BJ (cell line): ENCODE measurements at regions not wholly inside any gene's neighbourhood (a gene's known extent, or its start where the extent isn't known, plus 50 kb on each side); places are given as distances from the start of the nearest gene placed in this dataset.
A peak's percentile ranks its signal among the peaks of the same experiment; 100 is the strongest.

ENCODE experiments used
- CTCF ChIA-PET: fragments of 350-600 bp; formaldehyde crosslinking; extraction: SDS; loops from one replicate; lab custom pipeline; 2021; ENCODE audit warnings: antibody characterized with exemption, inconsistent platforms; lab: Yijun Ruan, JAX
- POLR2A ChIA-PET: fragments of 300-600 bp; sonication (Branson Sonifier 250); formaldehyde crosslinking; extraction: SDS; loops from one replicate; lab custom pipeline; 2021; ENCODE audit warnings: antibody characterized with exemption; lab: Charles Lee
- DNase-seq: peaks from one replicate; pipeline ENCODE4 v3.0.0-alpha.2; 2011; ENCODE audit warnings: low read depth
- H3K27me3 ChIP-seq: 2 replicates; pipeline ENCODE4 v1.6.0; 2011; ENCODE audit warnings: low read length; ENCODE audit not compliant: control insufficient read depth, insufficient read depth
- H3K36me3 ChIP-seq: 2 replicates; pipeline ENCODE4 v1.5.1; 2011; ENCODE audit warnings: low read length; ENCODE audit not compliant: control insufficient read depth, insufficient read depth
- H3K4me3 ChIP-seq: 2 replicates; pipeline ENCODE4 v1.5.1; 2011; ENCODE audit warnings: low read depth, mild to moderate bottlenecking, control low read depth, low read length
- TF ChIP-seq, protein P1 (sequence below): IDR thresholded peaks from 2 replicates; pipeline ENCODE4 v1.5.1; 2011; ENCODE audit warnings: low read depth, mild to moderate bottlenecking, control low read depth, inconsistent platforms, low read length, moderate library complexity; ENCODE audit not compliant: insufficient read depth

- POLR2A ChIA-PET: no interaction called here
- CTCF ChIA-PET: interaction anchor here (1.1 kb wide), 1 partner anchor 9 kb away, joined by 3 read pairs; no protein-coding TSS in a partner anchor
- peak; percentile 10 for DNase-seq
- Histone ChIP-seq H3K4me3 (no peak overlapping the region), H3K27me3 (no peaks in the 10 kb centered on the region), H3K36me3 (no peaks in the 10 kb centered on the region)
- TF ChIP-seq, protein P1, sequence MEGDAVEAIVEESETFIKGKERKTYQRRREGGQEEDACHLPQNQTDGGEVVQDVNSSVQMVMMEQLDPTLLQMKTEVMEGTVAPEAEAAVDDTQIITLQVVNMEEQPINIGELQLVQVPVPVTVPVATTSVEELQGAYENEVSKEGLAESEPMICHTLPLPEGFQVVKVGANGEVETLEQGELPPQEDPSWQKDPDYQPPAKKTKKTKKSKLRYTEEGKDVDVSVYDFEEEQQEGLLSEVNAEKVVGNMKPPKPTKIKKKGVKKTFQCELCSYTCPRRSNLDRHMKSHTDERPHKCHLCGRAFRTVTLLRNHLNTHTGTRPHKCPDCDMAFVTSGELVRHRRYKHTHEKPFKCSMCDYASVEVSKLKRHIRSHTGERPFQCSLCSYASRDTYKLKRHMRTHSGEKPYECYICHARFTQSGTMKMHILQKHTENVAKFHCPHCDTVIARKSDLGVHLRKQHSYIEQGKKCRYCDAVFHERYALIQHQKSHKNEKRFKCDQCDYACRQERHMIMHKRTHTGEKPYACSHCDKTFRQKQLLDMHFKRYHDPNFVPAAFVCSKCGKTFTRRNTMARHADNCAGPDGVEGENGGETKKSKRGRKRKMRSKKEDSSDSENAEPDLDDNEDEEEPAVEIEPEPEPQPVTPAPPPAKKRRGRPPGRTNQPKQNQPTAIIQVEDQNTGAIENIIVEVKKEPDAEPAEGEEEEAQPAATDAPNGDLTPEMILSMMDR: peak; percentile 33
These were observed 666.4 kb upstream of the ZEB2 start for GRCh38 chr2:145186303-145186702.

- ChIA-PET POLR2A (interaction anchor here (0.6 kb wide), 1 partner anchor 1723 kb away, joined by 3 read pairs; no protein-coding TSS in a partner anchor), CTCF (interaction anchor here (0.7 to 1.1 kb wide), 3 partner anchors 10 to 186 kb away, joined by 3 read pairs; no protein-coding TSS in a partner anchor)
- DNase-seq: peak; percentile 37
- Histone ChIP-seq H3K4me3 (no peak overlapping the region), H3K27me3 (no peaks in the 10 kb centered on the region), H3K36me3 (no peaks in the 10 kb centered on the region)
- TF ChIP-seq, protein P1: no peak
These were observed 665.8 kb upstream of the ZEB2 start for GRCh38 chr2:145185696-145186095.

DNA sequence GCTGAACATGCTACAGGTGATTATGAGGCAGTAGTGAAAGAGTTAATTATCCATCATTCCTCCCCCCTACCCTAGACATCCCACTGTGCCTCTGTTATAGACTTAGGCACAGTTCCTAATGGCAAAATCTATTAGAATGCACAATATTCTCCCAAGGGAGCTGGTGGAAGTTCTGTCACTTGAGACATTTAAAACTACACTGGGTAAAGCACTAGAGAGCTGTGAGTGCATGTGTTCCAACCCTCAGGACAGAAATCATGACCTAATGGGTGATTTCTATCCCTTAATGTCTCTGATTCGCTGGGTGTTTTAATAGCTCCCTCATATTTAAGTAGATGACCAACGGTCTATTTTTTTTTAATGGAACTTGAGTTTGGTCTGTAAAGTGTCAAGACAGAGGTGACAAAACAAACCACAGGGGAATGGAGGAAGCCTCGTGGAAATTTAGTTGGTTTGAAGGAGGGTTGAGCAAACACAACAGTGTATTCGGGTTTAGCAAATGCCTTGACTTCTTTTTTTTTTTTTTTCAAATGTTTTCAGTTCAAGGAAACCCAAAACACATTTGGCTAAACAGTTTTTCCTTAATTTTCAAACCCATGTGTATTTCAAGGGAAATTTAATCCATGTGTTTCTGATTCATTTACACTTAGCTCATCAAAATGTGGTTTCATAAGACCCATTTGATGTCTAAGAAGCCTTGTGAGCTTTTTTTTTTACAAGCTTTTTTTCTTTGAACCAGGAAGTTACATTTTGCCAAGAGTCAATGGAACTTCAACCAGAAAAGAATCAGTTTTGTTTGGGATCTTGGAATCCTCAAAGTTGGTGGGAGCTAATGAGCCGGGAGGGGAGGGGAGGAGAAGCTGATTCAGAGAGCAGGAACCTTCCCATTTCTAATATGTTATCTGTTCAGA is 665.1 kb upstream of the ZEB2 start:
- peak; percentile 84 for DNase-seq
- POLR2A ChIA-PET: interaction anchor here (0.6 kb wide), 2 partner anchors 12 to 1722 kb away, joined by 3 to 4 read pairs; no protein-coding TSS in a partner anchor
- no peaks in the 10 kb centered on the region for H3K27me3 ChIP-seq
- TF ChIP-seq, protein P1: no peak
- H3K36me3 ChIP-seq: no peaks in the 10 kb centered on the region
- CTCF ChIA-PET: interaction anchor here (0.7 to 1.1 kb wide), 3 partner anchors 9 to 186 kb away, joined by 3 to 4 read pairs (median 3); no protein-coding TSS in a partner anchor
- H3K4me3 ChIP-seq: no peak overlapping the region

DNA sequence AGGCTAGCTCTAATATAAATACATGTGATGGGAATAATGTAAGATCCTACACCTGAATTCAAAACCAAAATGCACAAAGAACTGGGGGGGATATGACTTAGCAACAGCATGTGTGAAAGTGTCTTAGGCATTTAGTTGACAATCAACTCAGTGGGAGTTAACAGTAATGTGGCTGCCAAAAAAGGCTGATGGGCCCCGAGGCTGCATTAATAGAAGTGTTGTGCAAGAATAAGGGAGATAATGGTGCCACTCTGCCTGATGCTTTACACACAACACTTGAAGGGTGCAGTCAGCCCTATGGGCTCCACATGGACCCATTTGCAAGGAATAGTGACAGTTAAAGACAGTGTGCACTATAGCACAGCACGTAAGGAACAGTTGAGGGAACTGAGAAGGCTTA is 649.4 kb upstream of the ZEB2 start:
- TF ChIP-seq, protein P1: no peak
- no peak overlapping the region for H3K4me3 ChIP-seq
- ChIA-PET CTCF (interaction anchor here (0.6 kb wide), 1 partner anchor 774 kb away, joined by 3 read pairs; no protein-coding TSS in a partner anchor), POLR2A (no interaction called here)
- no peak for DNase-seq
- H3K27me3 ChIP-seq: no peaks in the 10 kb centered on the region
- H3K36me3 ChIP-seq: no peaks in the 10 kb centered on the region

GRCh38 chr2:145168091-145168490 is 648.2 kb upstream of the ZEB2 start:
- H3K4me3 ChIP-seq: no peak overlapping the region
- no peaks in the 10 kb centered on the region for H3K36me3 ChIP-seq
- DNase-seq: no peak
- ChIA-PET CTCF (no interaction called here), POLR2A (no interaction called here)
- TF ChIP-seq, protein P1: no peak
- H3K27me3 ChIP-seq: no peaks in the 10 kb centered on the region
